Suprapubic skin (tissue), 4 donors: ENCODE measurements at regions not wholly inside any gene's neighbourhood (a gene's known extent, or its start where the extent isn't known, plus 50 kb on each side); places are given as distances from the start of the nearest gene placed in this dataset.
"Not testable (repeated sequence)": the region's sequence is repeated elsewhere in the genome, so short reads cannot be mapped to it uniquely, and the experiment has no call there.

Source experiments
- DNase-seq, 2 donors: peaks; one replicate each; pipeline ENCODE4 v3.0.0-alpha.2; 2019; ENCODE audit warnings: low spot score in 2 of 2
- H3K27ac ChIP-seq: fragments of 200-600 bp; sonication (generic); one replicate; pipeline ENCODE4 v1.5.1; 2019
- H3K27me3 ChIP-seq: fragments of 200-600 bp; sonication (generic); one replicate; pipeline ENCODE4 v1.5.1; 2019
- H3K36me3 ChIP-seq: fragments of 200-600 bp; sonication (generic); one replicate; pipeline ENCODE4 v1.5.1; 2019
- H3K4me1 ChIP-seq: fragments of 200-600 bp; sonication (generic); one replicate; pipeline ENCODE4 v1.5.1; 2019
- H3K4me3 ChIP-seq: fragments of 200-600 bp; sonication (generic); one replicate; pipeline ENCODE4 v1.5.1; 2019; ENCODE audit warnings: mild to moderate bottlenecking
- H3K9me3 ChIP-seq: fragments of 200-600 bp; sonication (generic); one replicate; pipeline ENCODE4 v1.5.1; 2019
- EP300 ChIP-seq: sonication (generic); formaldehyde crosslinking; IDR thresholded peaks from one replicate; pipeline ENCODE4 v1.6.1; 2017; ENCODE audit warnings: antibody characterized with exemption
- POLR2A ChIP-seq, 2 donors: fragments of 450-650 bp; IDR thresholded peaks; one replicate each; pipeline ENCODE4 v1.6.1; 2017; ENCODE audit warnings: antibody characterized with exemption in 2 of 2, mild to moderate bottlenecking in 2 of 2, moderate library complexity in 2 of 2
- POLR2AphosphoS5 ChIP-seq, 3 donors: sonication (generic); formaldehyde crosslinking; IDR thresholded peaks; one replicate each; pipeline ENCODE4 v1.6.1; 2017; ENCODE audit warnings: antibody characterized with exemption in 3 of 3
- WGBS: methylation state at CpG from one replicate; pipeline ENCODE4 v1.1.5; 2018; 5-methylcytosine and 5-hydroxymethylcytosine counted together
- TF ChIP-seq, protein P1 (sequence below), 2 donors: fragments of 200-600 bp in 1 of 2; fragments of 450-650 bp in 1 of 2; sonication (generic) in 1 of 2; IDR thresholded peaks; one replicate each; pipeline ENCODE4 v1.5.1; 2016 to 2019; ENCODE audit warnings: antibody characterized with exemption in 2 of 2, mild to moderate bottlenecking in 1 of 2, moderate library complexity in 1 of 2

DNA sequence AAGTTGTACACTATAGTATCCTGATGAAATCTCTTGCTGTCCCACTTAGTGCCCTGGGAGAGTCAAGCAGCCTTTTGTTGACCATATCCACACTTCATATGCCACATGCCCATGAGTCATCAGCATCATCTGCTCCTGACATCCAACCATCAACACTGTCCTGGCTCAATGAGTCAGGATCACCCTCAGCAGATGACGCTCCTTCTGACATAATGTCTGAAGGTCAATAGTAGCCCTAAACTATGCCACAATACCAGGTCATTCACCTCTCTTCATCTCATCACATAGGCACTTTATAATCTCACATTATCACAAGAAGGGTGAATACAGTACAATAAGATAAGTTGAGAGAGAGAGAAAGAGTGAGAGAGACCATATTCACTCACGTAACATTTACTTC lies 369.0 kb upstream of the FAR2 start:
- TF ChIP-seq, protein P1, sequence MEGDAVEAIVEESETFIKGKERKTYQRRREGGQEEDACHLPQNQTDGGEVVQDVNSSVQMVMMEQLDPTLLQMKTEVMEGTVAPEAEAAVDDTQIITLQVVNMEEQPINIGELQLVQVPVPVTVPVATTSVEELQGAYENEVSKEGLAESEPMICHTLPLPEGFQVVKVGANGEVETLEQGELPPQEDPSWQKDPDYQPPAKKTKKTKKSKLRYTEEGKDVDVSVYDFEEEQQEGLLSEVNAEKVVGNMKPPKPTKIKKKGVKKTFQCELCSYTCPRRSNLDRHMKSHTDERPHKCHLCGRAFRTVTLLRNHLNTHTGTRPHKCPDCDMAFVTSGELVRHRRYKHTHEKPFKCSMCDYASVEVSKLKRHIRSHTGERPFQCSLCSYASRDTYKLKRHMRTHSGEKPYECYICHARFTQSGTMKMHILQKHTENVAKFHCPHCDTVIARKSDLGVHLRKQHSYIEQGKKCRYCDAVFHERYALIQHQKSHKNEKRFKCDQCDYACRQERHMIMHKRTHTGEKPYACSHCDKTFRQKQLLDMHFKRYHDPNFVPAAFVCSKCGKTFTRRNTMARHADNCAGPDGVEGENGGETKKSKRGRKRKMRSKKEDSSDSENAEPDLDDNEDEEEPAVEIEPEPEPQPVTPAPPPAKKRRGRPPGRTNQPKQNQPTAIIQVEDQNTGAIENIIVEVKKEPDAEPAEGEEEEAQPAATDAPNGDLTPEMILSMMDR (IDR thresholded peaks at IDR 0.05) = no peak
- no peak for TF ChIP-seq POLR2AphosphoS5 (IDR thresholded peaks at IDR 0.05)
- no peak for TF ChIP-seq POLR2A (IDR thresholded peaks at IDR 0.05)
- no peak for TF ChIP-seq EP300
- Histone ChIP-seq H3K27me3 (no peaks in the 10 kb centered on the region), H3K4me1 (no peaks in the 10 kb centered on the region), H3K9me3 (no peaks in the 10 kb centered on the region), H3K36me3 (no peaks in the 10 kb centered on the region), H3K27ac (no peak overlapping the region), H3K4me3 (no peak overlapping the region)
- no peak for DNase-seq
- WGBS = 90% methylated on average over 2 of the region's 2 CpGs

DNA sequence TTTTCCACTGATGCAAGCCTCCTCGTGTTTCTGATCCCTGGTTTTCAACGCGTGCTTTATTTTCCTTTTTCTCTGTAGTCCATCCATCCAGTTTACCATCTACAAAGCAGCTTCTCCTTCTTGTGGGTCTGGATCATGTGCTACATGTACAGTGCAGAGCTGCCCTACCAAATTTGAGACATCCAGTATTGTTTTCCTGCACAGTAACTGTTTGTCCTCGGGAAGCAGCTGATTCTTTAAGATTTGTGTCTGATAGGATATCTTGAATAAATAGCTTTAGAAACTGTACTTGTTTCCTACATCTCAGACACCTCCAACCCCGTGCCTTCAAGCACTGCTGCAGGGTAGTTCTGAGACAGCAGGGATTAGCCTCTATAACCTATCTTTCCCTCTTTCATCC lies 368.1 kb upstream of the FAR2 start:
- no peaks in the 10 kb centered on the region for H3K4me1 ChIP-seq
- H3K36me3 ChIP-seq = no peaks in the 10 kb centered on the region
- H3K4me3 ChIP-seq = no peak overlapping the region
- TF ChIP-seq POLR2A (IDR thresholded peaks at IDR 0.05) = no peak
- TF ChIP-seq EP300 = no peak
- TF ChIP-seq, protein P1 (IDR thresholded peaks at IDR 0.05) = no peak
- TF ChIP-seq POLR2AphosphoS5 (IDR thresholded peaks at IDR 0.05) = no peak
- DNase-seq = no peak
- no peak overlapping the region for H3K27ac ChIP-seq
- H3K27me3 ChIP-seq = no peaks in the 10 kb centered on the region
- 83% methylated on average over 5 of the region's 5 CpGs for WGBS
- H3K9me3 ChIP-seq = no peaks in the 10 kb centered on the region

DNA sequence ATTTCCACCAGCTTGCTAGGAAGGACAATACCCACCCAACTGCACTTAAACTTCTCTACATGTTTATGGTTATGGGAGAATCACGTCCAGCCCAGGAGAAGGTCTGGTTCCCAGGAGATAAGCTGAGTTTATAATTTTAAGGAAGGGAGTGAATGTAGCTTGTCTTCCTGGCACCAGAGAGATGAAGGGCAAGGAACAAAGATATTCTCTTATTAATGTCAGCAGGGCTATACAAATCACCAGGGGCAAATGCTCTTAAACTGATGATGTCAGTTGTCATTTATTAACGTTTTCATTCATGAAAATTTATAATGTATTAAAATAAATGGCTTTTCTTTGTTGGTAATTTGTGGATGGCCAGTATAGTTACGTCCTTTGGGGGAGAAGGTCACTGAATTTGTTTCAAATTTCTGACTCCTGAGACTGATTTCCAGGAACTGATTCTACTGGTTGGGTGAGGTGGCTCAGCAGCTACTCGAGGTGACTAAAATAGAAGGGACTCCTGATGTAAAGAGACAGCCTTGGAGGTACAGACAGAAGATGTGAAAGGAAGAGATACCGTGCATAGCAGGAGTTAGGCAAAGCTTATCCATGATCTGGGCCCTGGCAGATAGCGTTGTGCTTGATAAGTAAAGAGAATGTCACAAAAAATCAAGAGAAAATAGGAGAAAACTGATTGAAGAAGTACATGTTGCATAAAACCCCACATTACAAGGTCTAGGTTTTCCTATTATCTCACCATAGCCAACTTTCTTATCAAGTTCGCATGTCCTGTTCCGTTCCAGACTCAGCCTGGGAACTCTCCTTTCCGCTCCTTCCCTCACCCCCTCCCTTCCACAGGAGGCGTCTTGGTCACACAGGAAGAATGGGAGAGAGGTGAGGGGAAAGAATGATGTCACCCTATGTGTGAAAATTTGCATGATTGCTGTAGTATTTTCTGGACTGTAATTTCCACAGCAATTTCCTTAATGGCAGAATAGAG lies 367.1 kb upstream of the FAR2 start:
- 80% methylated on average over 10 of the region's 10 CpGs for WGBS
- Histone ChIP-seq H3K9me3 (no peaks in the 10 kb centered on the region), H3K36me3 (no peaks in the 10 kb centered on the region), H3K27ac (no peak overlapping the region), H3K27me3 (no peaks in the 10 kb centered on the region), H3K4me3 (no peak overlapping the region), H3K4me1 (no peaks in the 10 kb centered on the region)
- no peak for TF ChIP-seq POLR2AphosphoS5 (IDR thresholded peaks at IDR 0.05)
- TF ChIP-seq EP300 = no peak
- TF ChIP-seq, protein P1 (IDR thresholded peaks at IDR 0.05) = no peak
- no peak for TF ChIP-seq POLR2A (IDR thresholded peaks at IDR 0.05)
- DNase-seq = no peak

DNA sequence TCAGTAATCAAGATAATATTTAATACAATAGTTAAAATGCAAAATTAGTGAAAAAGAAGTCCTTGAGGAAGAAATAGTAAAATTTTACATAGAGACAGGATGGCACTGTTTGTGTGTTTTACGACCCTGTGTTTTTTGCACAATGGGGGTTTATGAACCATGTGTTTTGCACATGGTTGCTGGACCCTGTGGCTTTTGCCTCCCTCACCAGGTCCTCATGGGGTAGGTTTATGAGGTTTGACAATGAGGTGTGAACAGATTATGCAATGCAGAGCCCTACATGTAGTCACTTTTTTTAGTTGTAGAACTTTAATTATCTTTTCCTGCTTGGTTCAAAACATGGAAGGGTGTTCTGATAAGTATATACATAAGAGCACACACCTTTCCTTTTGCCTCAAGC lies 366.3 kb upstream of the FAR2 start:
- Histone ChIP-seq H3K36me3 (no peaks in the 10 kb centered on the region), H3K4me1 (no peaks in the 10 kb centered on the region), H3K27me3 (no peaks in the 10 kb centered on the region), H3K27ac (no peak overlapping the region), H3K9me3 (no peaks in the 10 kb centered on the region), H3K4me3 (no peak overlapping the region)
- TF ChIP-seq POLR2A (IDR thresholded peaks at IDR 0.05) (no peak), POLR2AphosphoS5 (IDR thresholded peaks at IDR 0.05) (no peak), EP300 (no peak)
- TF ChIP-seq, protein P1 (IDR thresholded peaks at IDR 0.05) = no peak
- WGBS = 81% methylated on average over 1 of the region's 1 CpG
- no peak for DNase-seq

DNA sequence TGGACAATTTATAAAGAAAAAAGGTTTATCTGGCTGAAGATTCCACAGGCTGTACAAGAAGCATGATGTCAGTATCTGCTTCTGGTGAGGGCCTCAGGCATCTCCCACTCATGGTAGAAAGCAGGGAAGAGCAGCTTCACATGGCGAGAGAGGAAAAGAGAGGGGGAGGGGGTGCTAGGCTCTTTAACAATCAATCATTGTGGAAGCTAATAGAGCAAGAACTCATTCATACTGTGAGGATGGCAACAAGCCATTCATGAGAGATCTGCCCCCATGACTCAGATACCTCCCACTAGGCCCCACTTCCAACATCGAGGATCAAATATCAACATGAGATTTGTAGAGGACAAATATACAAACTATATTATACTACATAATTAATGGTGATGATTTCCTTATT lies 361.9 kb upstream of the FAR2 start:
- Histone ChIP-seq H3K4me1 (no peaks in the 10 kb centered on the region), H3K36me3 (no peaks in the 10 kb centered on the region), H3K9me3 (no peaks in the 10 kb centered on the region), H3K27me3 (no peaks in the 10 kb centered on the region), H3K27ac (no peak overlapping the region), H3K4me3 (no peak overlapping the region)
- TF ChIP-seq EP300 (no peak), POLR2A (IDR thresholded peaks at IDR 0.05) (no peak), POLR2AphosphoS5 (IDR thresholded peaks at IDR 0.05) (no peak)
- TF ChIP-seq, protein P1 (IDR thresholded peaks at IDR 0.05) = no peak
- no peak for DNase-seq
- 80% methylated on average over 2 of the region's 2 CpGs for WGBS

DNA sequence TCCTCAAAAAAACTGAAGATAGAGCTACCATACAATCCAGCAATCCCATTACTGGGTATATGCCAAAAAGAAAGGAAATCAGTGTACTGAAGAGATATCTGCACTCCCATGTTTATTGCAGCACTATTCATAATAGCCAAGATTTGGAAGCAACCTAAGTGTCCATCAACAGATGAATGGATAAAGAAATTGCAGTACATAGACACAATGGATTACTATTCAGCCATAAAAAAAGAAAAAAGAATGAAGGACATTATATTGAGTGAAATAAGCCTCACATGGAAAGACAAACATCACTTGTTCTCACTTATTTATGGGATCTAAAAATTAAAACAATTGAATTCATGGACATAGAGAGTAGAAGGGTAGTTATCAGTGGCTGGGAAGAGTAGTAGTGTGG lies 360.8 kb upstream of the FAR2 start:
- not testable (repeated sequence) for H3K4me1 ChIP-seq, DNase-seq, H3K4me3 ChIP-seq, H3K27me3 ChIP-seq, H3K27ac ChIP-seq, H3K36me3 ChIP-seq, H3K9me3 ChIP-seq
